WTC11 (cell line): ENCODE measurements at regions not wholly inside any gene's neighbourhood (a gene's known extent, or its start where the extent isn't known, plus 50 kb on each side); places are given as distances from the start of the nearest gene placed in this dataset.
A peak's percentile ranks its signal among the peaks of the same experiment; 100 is the strongest.
"Not testable (repeated sequence)": the region's sequence is repeated elsewhere in the genome, so short reads cannot be mapped to it uniquely, and the experiment has no call there.

Source experiments
- ATAC-seq: fragments of 200-7000 bp; cut with Tn5 transposase; 2 replicates; pipeline ENCODE4 v1.10.0; 2021; ENCODE audit warnings: mild to moderate bottlenecking, moderate library complexity
- CTCF ChIA-PET: fragments of 300-600 bp; sonication (Branson Sonifier 250); formaldehyde crosslinking; loops from one replicate; lab custom pipeline; 2021; ENCODE audit warnings: antibody characterized with exemption; lab: Charles Lee
- POLR2A ChIA-PET: fragments of 350-600 bp; sonication (Branson Sonifier 250); formaldehyde crosslinking; loops from one replicate; lab custom pipeline; 2021; ENCODE audit warnings: antibody characterized with exemption; lab: Charles Lee
- DNase-seq: peaks from one replicate; pipeline ENCODE4 v3.0.0; 2021; ENCODE audit warnings: low spot score
- H3K27ac Mint-ChIP-seq: 2 replicates; pipeline ENCODE4 v1.8.0; 2021; ENCODE audit warnings: mixed read lengths
- H3K27me3 Mint-ChIP-seq: 2 replicates; pipeline ENCODE4 v1.8.0; 2021; ENCODE audit warnings: low read depth, mild to moderate bottlenecking, moderate library complexity, mixed read lengths
- H3K36me3 Mint-ChIP-seq: 2 replicates; pipeline ENCODE4 v1.8.0; 2021; ENCODE audit warnings: mixed read lengths
- H3K4me1 Mint-ChIP-seq: 2 replicates; pipeline ENCODE4 v1.8.0; 2022; ENCODE audit warnings: mixed read lengths
- H3K4me3 Mint-ChIP-seq: 2 replicates; pipeline ENCODE4 v1.8.0; 2021; ENCODE audit warnings: mild to moderate bottlenecking, moderate library complexity, mixed read lengths
- H3K9me3 Mint-ChIP-seq: 2 replicates; pipeline ENCODE4 v1.8.0; 2021; ENCODE audit warnings: mixed read lengths

DNA sequence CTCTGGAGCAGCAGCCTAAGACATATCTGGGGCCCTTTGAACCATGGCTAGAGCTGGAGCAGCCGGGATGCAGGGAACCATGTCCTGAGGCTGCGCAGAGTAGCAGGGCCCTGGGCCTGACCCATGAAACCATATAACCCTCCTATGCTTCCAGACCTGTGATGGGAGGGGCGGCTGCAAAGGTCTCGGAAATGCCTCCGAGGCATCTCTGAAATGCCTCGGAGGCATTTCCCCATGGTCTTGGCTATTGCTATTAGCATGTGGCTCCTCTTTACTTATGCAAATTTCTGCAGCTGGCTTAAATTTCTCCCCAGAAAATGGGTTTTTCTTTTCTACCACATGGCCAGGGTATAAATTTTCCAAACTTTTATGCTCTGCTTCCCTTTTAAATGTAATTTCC is 302.1 kb upstream of the NOTCH2NLA start:
- H3K36me3 Mint-ChIP-seq, H3K27me3 Mint-ChIP-seq, CTCF ChIA-PET, DNase-seq, POLR2A ChIA-PET, H3K9me3 Mint-ChIP-seq, H3K4me1 Mint-ChIP-seq, H3K27ac Mint-ChIP-seq, H3K4me3 Mint-ChIP-seq: not testable (repeated sequence)
- peak; percentile 91 for ATAC-seq

DNA sequence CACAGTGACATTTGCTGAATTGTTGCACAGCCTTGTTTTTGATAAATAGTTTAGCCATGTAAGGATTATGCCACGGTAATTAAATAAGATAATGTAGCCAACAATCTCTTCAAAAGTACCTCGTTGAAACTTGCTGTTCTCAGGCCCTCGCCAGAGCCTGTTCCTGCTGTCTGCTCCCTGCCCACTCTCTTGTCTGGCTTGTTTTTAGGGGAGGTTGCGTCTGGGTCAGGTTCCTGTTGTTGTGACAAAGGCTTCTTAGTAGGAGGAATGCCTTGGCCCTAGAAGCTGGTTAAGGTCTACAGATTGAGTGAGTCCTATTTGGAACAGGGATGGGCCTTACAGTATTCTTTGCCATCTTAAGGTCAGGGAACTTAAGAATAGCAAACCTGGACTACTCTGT is 294.0 kb upstream of the NOTCH2NLA start:
- H3K27me3 Mint-ChIP-seq, POLR2A ChIA-PET, DNase-seq, H3K36me3 Mint-ChIP-seq, CTCF ChIA-PET, H3K9me3 Mint-ChIP-seq, H3K4me1 Mint-ChIP-seq, H3K4me3 Mint-ChIP-seq, H3K27ac Mint-ChIP-seq: not testable (repeated sequence)
- ATAC-seq, result peak; percentile 52

DNA sequence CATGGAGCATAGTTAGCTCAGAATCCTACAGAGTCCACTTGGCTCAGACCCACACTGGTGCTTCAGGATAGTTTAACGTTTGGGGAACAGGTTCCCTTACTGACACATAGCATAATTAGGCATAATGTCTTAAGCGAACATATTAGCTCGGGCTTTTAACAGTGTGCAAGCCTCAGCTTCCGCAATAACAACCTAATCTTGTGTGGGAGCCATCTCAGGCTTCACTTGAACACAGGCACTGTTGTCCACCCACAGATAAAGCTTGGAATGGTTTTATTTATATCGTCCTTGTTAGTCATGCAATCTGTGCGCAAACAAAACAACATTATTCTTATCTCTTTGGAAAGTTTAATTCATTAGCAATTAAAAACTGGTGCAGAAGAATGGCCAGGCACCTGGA is 293.5 kb upstream of the NOTCH2NLA start:
- H3K9me3 Mint-ChIP-seq, CTCF ChIA-PET, H3K4me1 Mint-ChIP-seq, POLR2A ChIA-PET, H3K4me3 Mint-ChIP-seq, H3K27me3 Mint-ChIP-seq, DNase-seq, ATAC-seq, H3K27ac Mint-ChIP-seq, H3K36me3 Mint-ChIP-seq: not testable (repeated sequence)

DNA sequence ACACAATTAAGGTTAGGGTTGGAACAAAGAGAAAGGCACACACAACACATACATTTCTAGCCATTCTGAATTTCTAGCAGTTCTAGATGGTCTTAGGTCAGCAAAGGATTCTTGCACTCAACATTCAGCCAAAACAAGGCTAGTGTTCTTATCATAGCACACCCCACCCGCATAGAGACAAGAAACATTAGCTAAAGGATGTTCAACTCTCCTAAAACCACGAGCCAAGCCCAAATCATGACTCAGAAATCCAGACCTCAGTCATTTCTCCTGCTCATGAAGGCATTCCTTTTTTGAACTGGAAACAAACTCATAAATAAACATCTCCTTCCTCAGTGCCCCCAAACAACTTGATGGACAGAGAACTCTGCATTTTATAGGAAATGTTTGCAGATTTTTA is 293.0 kb upstream of the NOTCH2NLA start:
- H3K4me3 Mint-ChIP-seq, CTCF ChIA-PET, POLR2A ChIA-PET, ATAC-seq, H3K4me1 Mint-ChIP-seq, H3K9me3 Mint-ChIP-seq, H3K36me3 Mint-ChIP-seq, DNase-seq, H3K27ac Mint-ChIP-seq, H3K27me3 Mint-ChIP-seq: not testable (repeated sequence)

DNA sequence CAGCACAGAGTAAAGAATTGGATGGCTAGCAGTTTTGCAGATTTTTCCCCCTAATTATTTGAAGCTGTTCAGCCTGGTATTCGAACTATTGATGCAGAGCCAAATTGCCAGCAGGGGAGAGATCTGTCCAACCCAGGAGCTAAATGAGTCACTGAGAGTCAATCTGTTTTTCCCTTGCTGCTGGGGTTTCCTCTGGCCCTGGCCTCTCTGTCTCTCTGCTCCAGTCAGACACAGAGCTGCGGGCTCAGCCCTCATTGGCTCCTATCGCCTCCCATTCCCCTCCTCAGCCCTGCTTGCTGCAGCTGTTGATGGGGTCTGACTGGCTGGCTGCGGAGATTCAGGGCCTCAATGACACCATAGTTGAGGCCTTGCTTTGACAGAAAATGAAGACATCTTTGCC is 284.9 kb upstream of the NOTCH2NLA start:
- H3K9me3 Mint-ChIP-seq, H3K4me1 Mint-ChIP-seq, H3K27me3 Mint-ChIP-seq, DNase-seq, H3K36me3 Mint-ChIP-seq, POLR2A ChIA-PET, CTCF ChIA-PET, H3K27ac Mint-ChIP-seq, H3K4me3 Mint-ChIP-seq: not testable (repeated sequence)
- peak; percentile 98 for ATAC-seq

DNA sequence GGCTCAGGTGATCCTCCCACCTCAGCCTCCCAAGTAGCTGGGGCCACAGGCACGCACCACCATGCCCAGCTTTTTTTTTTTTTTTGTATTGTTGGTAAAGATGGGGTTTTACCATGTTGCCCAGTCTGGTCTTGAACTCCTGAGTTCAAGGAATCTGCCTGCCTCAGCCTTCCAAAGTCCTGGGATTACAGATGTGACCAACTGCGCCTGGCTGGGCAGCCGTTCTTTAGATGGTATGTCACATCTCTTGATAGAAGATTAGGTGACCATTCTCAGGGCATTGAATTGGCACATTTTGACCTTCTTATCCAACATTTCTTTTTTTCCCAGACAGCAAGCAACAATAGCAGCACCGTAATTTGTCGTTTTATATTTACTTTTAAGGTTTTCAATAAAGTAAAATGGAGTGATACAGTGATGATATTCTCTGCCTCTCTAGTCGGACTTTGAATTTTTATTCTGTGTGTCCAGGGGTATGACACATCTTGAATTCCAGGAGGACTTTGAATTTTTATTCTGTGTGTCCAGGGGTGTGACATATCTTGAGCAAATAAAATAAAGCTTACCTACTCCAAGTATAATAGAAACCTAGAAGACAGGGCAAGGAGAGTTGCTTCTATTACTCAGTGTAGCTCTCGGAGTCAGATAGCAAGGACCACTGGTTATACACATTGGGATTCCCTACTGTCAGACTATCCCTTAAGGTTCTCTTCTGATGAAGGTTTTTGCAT is 282.4 kb upstream of the NOTCH2NLA start:
- not testable (repeated sequence) for ATAC-seq

DNA sequence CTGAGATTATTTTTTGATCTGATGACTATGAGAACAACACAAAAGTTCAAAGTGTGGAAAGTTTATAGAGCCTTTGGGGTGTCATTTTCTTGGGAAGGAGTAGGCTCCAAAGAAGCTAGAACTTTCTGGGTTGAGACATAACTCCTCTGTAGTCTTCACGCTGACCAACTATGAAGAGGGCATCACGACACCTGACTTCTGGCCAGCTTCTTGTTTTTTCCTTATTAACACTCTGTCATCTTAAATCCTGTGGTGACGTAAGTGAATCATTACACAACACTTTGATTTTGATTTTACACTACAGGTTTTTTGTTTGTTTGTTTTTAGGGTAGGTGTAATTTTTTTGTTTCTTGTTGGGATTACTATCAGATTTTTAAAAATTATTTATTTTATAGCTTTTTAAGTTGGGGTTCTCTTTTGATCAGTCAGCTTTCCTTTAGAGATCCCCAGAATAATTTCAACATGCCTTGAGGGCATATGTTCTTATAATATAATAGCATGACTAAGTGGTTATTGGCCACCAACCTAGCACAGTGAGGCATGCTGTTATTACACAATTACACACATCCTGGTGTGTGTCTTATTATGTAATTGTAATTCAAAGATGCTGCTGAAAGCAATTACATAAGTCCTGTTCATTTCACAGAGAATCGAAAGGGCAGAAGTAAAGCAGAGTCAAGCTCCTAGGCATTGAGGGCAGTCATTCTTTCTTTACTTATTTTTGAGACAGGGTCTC is 281.6 kb upstream of the NOTCH2NLA start:
- H3K4me1 Mint-ChIP-seq, H3K27me3 Mint-ChIP-seq, H3K9me3 Mint-ChIP-seq, POLR2A ChIA-PET, ATAC-seq, H3K27ac Mint-ChIP-seq, H3K36me3 Mint-ChIP-seq, CTCF ChIA-PET, DNase-seq, H3K4me3 Mint-ChIP-seq: not testable (repeated sequence)

More for the DNA sequence above, 282.4 kb upstream of the NOTCH2NLA start:
- H3K4me1 Mint-ChIP-seq, H3K36me3 Mint-ChIP-seq, H3K9me3 Mint-ChIP-seq, DNase-seq, H3K27ac Mint-ChIP-seq, POLR2A ChIA-PET, H3K27me3 Mint-ChIP-seq, CTCF ChIA-PET, H3K4me3 Mint-ChIP-seq: not testable (repeated sequence)

DNA sequence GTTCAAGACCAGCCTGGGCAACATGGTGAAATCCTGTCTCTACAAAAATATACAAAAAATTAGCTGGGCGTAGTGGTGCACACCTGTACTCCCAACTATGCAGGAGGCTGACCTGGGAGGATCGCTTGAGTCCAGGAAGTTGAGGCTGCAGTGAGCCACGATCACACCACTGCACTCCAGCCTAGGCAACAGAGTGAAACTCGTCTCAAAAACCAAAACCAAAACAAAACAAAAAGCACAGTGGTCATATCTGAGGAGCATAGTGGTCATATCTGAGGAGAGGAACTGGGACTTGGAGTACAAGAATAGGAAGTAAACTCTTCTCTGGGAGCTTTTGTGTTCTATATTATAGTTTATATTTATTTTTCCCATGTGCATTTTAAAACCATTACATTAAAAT is 275.3 kb upstream of the NOTCH2NLA start:
- H3K9me3 Mint-ChIP-seq, H3K27ac Mint-ChIP-seq, ATAC-seq, H3K4me1 Mint-ChIP-seq, H3K27me3 Mint-ChIP-seq, POLR2A ChIA-PET, CTCF ChIA-PET, H3K36me3 Mint-ChIP-seq, DNase-seq, H3K4me3 Mint-ChIP-seq: not testable (repeated sequence)

DNA sequence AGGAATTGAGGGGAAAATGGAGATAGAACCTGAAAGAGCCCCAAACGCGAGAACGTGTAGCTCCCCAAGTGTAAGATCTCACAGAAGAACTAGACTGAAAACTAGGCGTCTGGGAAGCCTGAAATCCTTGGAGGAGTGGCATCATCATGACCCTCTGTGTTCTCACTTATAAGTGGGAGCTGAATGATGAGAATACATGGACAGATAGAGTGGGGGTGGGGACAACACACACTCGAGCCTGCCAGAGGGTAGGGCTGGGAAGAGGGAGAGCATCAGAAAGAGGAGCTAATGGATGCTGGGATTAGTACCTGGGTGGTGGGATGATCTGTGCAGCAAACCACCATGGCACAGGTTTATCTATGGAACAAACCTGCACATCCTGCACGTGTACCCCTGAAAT is 258.7 kb upstream of the NOTCH2NLA start:
- H3K27me3 Mint-ChIP-seq, CTCF ChIA-PET, H3K9me3 Mint-ChIP-seq, H3K36me3 Mint-ChIP-seq, H3K4me3 Mint-ChIP-seq, DNase-seq, POLR2A ChIA-PET, H3K4me1 Mint-ChIP-seq, H3K27ac Mint-ChIP-seq: not testable (repeated sequence)
- peak; percentile 29 for ATAC-seq

DNA sequence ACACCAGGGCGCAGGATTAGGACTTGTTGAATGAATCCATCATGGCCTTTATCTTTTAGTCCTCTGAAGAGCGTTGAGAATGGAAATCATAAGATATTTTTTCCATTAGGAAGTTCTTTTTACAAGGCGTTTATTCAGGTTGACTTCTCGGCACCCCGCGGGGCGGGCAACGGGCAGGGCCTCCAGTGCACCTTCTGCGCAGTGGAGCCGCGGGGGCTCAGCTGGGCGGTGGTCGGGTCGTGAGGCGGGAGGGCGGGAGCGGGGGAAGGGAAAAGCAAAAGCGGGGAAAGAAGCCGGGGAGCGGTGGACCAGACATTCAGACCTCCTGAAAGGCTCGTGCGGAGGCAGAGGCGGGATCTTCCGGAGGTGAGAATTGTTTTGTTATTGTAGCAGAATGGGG is 258.3 kb upstream of the NOTCH2NLA start:
- ATAC-seq, result peak; percentile 11; the same call in 1 of the 2 replicates
- H3K36me3 Mint-ChIP-seq, H3K9me3 Mint-ChIP-seq, H3K27me3 Mint-ChIP-seq, H3K27ac Mint-ChIP-seq, CTCF ChIA-PET, H3K4me1 Mint-ChIP-seq, POLR2A ChIA-PET, DNase-seq: not testable (repeated sequence)
- H3K4me3 Mint-ChIP-seq, result peak overlapping the region; percentile 42; the same call in 1 of the 2 replicates

DNA sequence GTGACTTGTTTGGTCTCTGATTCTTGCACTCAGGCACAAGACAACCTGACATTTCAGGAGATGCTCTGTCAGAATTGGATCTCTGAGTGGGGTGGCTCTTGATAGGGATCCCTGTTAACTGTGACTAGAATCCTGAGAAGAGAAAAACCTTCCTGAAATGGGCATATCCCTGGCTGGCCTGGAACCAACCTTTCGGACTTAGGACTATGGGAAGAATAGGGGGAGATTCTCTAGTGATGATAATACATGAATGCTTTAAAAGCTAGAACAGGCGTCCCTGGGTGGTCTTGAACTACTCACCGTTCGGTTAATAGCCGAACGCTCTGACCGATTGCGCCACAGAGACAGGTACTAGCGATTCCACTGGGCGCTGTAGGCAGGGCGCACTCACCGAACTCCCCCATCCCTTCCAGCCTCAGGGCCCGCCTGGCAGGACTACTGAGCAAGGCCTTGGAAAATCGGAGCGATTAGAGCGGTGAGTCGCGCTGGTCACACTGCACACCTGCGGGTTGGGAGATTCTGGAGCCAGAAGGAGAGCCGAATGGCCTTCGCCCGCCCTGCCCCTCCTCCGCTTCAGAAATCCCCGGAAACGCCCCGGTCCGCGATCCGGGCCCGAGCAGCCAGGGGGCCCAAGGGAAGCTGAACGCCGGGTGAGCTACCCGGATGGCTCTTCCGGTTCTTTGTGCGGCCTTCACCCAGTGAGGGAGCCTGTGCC is 257.6 kb upstream of the NOTCH2NLA start:
- peak; percentile 78 for ATAC-seq
- H3K36me3 Mint-ChIP-seq, H3K9me3 Mint-ChIP-seq, H3K27ac Mint-ChIP-seq, H3K27me3 Mint-ChIP-seq, POLR2A ChIA-PET, CTCF ChIA-PET, H3K4me1 Mint-ChIP-seq: not testable (repeated sequence)
- DNase-seq, result peak; percentile 34
- peak overlapping the region; percentile 68 for H3K4me3 Mint-ChIP-seq

DNA sequence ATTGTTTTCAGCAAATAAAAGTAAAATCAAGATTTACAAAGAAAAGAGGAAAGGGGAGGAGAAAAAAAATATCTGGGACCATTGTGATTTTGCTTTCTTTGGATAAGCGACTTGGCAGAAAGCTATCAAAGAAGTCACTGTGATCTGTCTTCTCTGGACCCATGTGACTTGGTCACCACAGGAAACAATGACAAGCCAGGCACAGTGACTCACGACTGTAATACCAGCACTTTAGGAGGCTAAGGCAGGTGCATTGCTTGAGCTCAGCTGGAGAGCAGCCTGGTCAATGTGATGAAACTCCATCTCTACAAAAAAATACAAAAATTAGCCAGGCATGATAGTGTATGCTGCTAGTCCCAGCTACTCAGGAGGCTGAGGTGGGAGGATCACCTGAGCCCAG is 255.4 kb upstream of the NOTCH2NLA start:
- DNase-seq, H3K4me3 Mint-ChIP-seq, H3K9me3 Mint-ChIP-seq, POLR2A ChIA-PET, H3K27me3 Mint-ChIP-seq, H3K27ac Mint-ChIP-seq, ATAC-seq, CTCF ChIA-PET, H3K36me3 Mint-ChIP-seq, H3K4me1 Mint-ChIP-seq: not testable (repeated sequence)
